ENCODE measurements at regions not wholly inside any gene's neighbourhood (a gene's known extent, or its start where the extent isn't known, plus 50 kb on each side); places are given as distances from the start of the nearest gene placed in this dataset.

DNA sequence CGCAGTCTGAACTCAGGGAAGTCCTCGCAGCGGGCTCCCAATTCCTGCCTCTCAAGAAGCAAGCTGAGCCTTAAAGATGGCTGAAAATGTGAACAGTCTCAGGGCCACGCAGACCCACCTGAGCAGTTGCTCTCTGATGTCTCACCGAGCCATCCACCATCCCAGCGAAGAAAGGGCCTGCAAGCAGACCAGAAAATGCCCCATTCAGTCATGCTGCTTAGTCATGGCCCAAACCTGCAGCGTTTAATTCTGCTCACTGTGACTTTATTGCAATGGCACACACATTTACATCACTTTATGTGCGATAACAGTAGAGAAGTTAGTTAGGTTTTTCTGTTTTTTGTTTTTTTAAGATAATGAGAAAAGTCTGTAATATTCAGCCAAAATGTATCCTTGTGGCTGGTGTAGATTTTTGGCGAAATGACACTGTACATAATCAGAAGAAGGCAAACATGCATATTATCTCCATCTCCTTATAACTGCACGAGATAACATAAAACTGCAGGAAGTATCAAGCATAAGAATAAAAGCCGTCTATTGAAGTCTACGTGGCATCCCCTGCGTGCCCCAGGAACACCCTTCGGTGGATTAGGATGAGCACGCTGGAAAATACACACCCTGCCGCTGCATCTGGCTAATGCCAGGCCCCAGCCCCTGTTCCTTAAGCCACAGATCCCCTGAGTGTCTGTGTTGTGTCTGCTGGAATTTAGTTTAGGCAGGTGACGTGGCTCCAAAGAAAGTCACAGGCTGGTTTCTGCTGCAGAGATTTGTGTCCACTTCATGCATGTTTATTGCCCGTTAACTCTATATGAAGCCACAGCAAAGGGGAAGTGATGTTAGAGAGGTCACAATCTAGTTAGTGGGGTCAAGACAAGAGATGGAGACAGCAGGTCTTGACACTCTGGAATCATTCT, 119.8 kb upstream of the IRF2BP2 start (continued):
- 0 out of 2 replicates have a peak, but pooled peaks have one; percentile 33 for TF ChIP-seq ZNF707 (CRISPR knock-in tag; conservative IDR thresholded peaks at IDR 0.05)
- 0 out of 2 replicates have a peak, but pooled peaks have one; percentile 32 for TF ChIP-seq NR2C2 (CRISPR knock-in tag; IDR thresholded peaks at IDR 0.05)
- TF ChIP-seq NR2C2 (tag; IDR thresholded peaks at IDR 0.05): no peak; the same call in 1 of the 2 replicates
- peak; percentile 48; the same call in 1 of the 2 replicates for TF ChIP-seq NR2C1 (IDR thresholded peaks at IDR 0.05)
- peak; percentile 47; the same call in 1 of the 2 replicates for TF ChIP-seq NR2C1 (tag; IDR thresholded peaks at IDR 0.05)
- no peak for TF ChIP-seq ZNF347 (CRISPR knock-in tag; IDR thresholded peaks at IDR 0.05; ENCODE audit: low read depth)
- TF ChIP-seq, protein P1, sequence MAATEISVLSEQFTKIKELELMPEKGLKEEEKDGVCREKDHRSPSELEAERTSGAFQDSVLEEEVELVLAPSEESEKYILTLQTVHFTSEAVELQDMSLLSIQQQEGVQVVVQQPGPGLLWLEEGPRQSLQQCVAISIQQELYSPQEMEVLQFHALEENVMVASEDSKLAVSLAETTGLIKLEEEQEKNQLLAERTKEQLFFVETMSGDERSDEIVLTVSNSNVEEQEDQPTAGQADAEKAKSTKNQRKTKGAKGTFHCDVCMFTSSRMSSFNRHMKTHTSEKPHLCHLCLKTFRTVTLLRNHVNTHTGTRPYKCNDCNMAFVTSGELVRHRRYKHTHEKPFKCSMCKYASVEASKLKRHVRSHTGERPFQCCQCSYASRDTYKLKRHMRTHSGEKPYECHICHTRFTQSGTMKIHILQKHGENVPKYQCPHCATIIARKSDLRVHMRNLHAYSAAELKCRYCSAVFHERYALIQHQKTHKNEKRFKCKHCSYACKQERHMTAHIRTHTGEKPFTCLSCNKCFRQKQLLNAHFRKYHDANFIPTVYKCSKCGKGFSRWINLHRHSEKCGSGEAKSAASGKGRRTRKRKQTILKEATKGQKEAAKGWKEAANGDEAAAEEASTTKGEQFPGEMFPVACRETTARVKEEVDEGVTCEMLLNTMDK (IDR thresholded peaks at IDR 0.05; ENCODE audit: borderline replicate concordance, insufficient read depth, low read depth, low read length, poor library complexity, severe bottlenecking): no peak
- peak; percentile 76 to 83 for TF ChIP-seq KDM1A (IDR thresholded peaks at IDR 0.05)

All from K562 (cell line).